Lung (tissue), 11 donors: ENCODE measurements at regions not wholly inside any gene's neighbourhood (a gene's known extent, or its start where the extent isn't known, plus 50 kb on each side); places are given as distances from the start of the nearest gene placed in this dataset.

Experiments used
- ATAC-seq: fragments of 200-7000 bp; cut with Tn5 transposase; one replicate; pipeline ENCODE4 v1.9.1; 2020; ENCODE audit warnings: moderate number of reproducible peaks; ENCODE audit not compliant: insufficient read depth, low FRiP score
- DNase-seq, 3 donors: peaks; one replicate each; pipeline ENCODE4 v3.0.0-alpha.2; 2013 to 2017
- H3K27ac ChIP-seq, 2 donors: one replicate each; pipeline ENCODE4 v1.5.1; 2013; ENCODE audit warnings: mild to moderate bottlenecking in 2 of 2, moderate library complexity in 2 of 2, control low read depth in 1 of 2, inconsistent platforms in 1 of 2, low read depth in 1 of 2, low read length in 1 of 2
- H3K27me3 ChIP-seq, 3 donors: one replicate each; pipeline ENCODE4 v1.5.1; 2013; ENCODE audit warnings: low read length in 2 of 3; ENCODE audit not compliant: control insufficient read depth in 3 of 3, insufficient read depth in 3 of 3
- H3K36me3 ChIP-seq, 4 donors: one replicate each; pipeline ENCODE4 v1.5.1; 2013; ENCODE audit warnings: low read length in 4 of 4, mild to moderate bottlenecking in 1 of 4, moderate library complexity in 1 of 4; ENCODE audit not compliant: control insufficient read depth in 4 of 4, insufficient read depth in 4 of 4
- H3K4me1 ChIP-seq, 5 donors: one replicate each; pipeline ENCODE4 v1.5.1; 2013; ENCODE audit warnings: low read length in 5 of 5, mild to moderate bottlenecking in 2 of 5, moderate library complexity in 1 of 5; ENCODE audit not compliant: control insufficient read depth in 5 of 5, insufficient read depth in 5 of 5
- H3K4me3 ChIP-seq: one replicate; pipeline ENCODE4 v1.5.1; 2013; ENCODE audit warnings: mild to moderate bottlenecking, control low read depth, moderate library complexity
- H3K9ac ChIP-seq, 2 donors: one replicate each; pipeline ENCODE4 v1.5.1; 2013; ENCODE audit warnings: low read length in 2 of 2, control low read depth in 1 of 2; ENCODE audit not compliant: insufficient read depth in 1 of 2
- H3K9me3 ChIP-seq, 4 donors: one replicate each; pipeline ENCODE4 v1.5.1; 2013; ENCODE audit warnings: low read length in 3 of 4, mild to moderate bottlenecking in 1 of 4, moderate library complexity in 1 of 4; ENCODE audit not compliant: control insufficient read depth in 4 of 4, insufficient read depth in 3 of 4
- CTCF ChIP-seq: IDR thresholded peaks from 2 replicates; pipeline ENCODE4 v1.5.1; 2012; ENCODE audit warnings: mild to moderate bottlenecking; ENCODE audit errors: control extremely low read depth, extremely low read depth
- WGBS, 2 donors: extraction: QIAGEN DNeasy Blood & Tissue Kit; methylation state at CpG; one replicate each; pipeline ENCODE4 v1.1.7; 2013; 5-methylcytosine and 5-hydroxymethylcytosine counted together
- donor health status: control.
- donor health status: control.
- donor health status: Bipolar disorder and iron deficiency.
- donor health status: healthy.
- donor health status: DM: yes; HTN: yes; CAD: no.

- TF ChIP-seq CTCF: no peak
Measured at GRCh38 chr15:92813485-92813884, 86.6 kb upstream of the CHD2 start.

GRCh38 chr15:92817339-92817886 is 82.7 kb upstream of the CHD2 start:
- H3K9me3 ChIP-seq: no peaks in the 10 kb centered on the region
- WGBS, 2 donors: 22 to 50% methylated on average over 5 to 7 of the region's 7 CpGs
- H3K9ac ChIP-seq: no peak overlapping the region
- no peaks in the 10 kb centered on the region for H3K27me3 ChIP-seq
- H3K36me3 ChIP-seq: no peaks in the 10 kb centered on the region
- H3K27ac ChIP-seq: no peak overlapping the region
- DNase-seq: no peak
- ATAC-seq: no peak
- no peak overlapping the region for H3K4me3 ChIP-seq
- no peak for TF ChIP-seq CTCF
- H3K4me1 ChIP-seq: peaks cover 0 to 29% (median 7%) of the 10 kb centered on the region in 5 donors

More at GRCh38 chr15:92813485-92813884, 86.6 kb upstream of the CHD2 start:
- no peaks in the 10 kb centered on the region for H3K36me3 ChIP-seq
- ATAC-seq (no peak), DNase-seq (no peak)
- H3K4me1 ChIP-seq: peaks cover 0 to 36% (median 4%) of the 10 kb centered on the region in 5 donors
- H3K9ac ChIP-seq: no peak overlapping the region
- H3K27ac ChIP-seq: no peak overlapping the region
- no peak overlapping the region for H3K4me3 ChIP-seq
- 73 to 88% methylated on average over 4 of the region's 4 CpGs for WGBS, 2 donors
- no peaks in the 10 kb centered on the region for H3K9me3 ChIP-seq
- H3K27me3 ChIP-seq: no peaks in the 10 kb centered on the region

- Histone ChIP-seq H3K4me3 (no peak overlapping the region), H3K36me3 (no peaks in the 10 kb centered on the region), H3K27me3 (no peaks in the 10 kb centered on the region), H3K4me1 (peaks cover 0 to 29% (median 7%) of the 10 kb centered on the region in 5 donors), H3K9me3 (no peaks in the 10 kb centered on the region), H3K27ac (peak overlapping the region in 1 of 2 donors; percentile 92), H3K9ac (peak overlapping the region; percentile 67 to 95)
- peak in 2 of 3 donors; percentile 57 to 60 for DNase-seq
- WGBS, 2 donors: 75 to 84% methylated on average over 16 of the region's 16 CpGs
- no peak for TF ChIP-seq CTCF
- no peak for ATAC-seq
Measured at GRCh38 chr15:92818651-92819277, 81.4 kb upstream of the CHD2 start.
